HCEC 1CT (cell line): ENCODE measurements at regions not wholly inside any gene's neighbourhood (a gene's known extent, or its start where the extent isn't known, plus 50 kb on each side); places are given as distances from the start of the nearest gene placed in this dataset.

Experiments used
- DNase-seq: peaks from one replicate; pipeline ENCODE4 v3.0.0-alpha.2; 2017

DNA sequence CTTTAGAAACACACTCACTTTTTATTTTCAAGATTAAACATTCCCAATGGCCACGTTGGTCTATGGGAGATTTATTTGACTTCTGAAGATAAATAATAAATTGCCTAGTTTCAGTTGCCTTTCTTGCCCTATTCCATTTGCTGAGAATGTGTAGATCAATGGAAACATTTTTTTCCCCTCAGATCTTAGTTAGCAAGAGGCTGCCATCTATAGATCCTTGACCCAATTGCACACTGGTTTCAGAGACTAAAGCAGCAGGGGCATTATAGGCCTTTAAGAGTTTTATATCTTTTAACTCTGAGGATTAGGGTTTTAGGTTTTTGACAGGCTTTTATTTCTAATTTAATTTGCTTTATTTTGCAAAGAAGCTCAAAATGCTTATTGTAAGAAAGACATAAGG is 163.2 kb upstream of the GPR26 start:
- no peak for DNase-seq

DNA sequence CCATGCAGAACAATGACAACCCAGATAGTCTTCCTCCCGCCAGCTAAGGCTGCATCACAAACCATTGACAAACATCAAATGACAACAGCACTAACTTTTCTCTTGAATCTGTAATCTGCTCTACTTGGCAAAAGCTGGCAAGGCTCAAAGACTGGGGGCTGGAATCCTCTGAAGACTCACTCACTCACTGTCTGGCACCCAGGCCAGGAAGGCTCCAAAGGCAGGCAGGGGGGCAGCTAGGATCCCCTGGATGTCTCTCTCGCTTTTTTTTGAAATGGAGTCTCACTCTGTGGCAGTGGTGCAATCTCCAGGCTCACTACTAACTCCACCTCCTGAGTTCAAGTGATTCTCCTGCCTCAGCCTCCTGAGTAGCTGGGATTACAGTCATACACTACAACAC is 159.7 kb upstream of the GPR26 start:
- DNase-seq: no peak

DNA sequence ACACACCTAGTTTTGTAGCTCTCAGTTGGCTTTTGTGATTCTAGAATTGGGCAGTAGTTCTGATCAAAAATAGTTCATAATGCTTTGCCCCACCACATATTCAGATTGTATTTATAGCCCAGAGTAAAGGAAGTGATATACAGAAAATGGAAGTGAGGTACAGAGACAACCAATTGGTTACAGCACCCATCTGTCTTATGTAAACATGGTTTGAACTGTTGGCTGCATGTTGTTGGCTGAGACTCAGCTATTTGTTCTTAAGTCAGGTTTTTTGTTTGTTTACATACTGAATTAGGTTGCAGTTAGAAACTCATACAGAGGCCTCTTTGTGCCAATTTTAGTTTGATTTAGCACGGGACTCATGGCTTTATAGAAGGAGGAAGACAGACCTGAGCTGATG is 158.9 kb upstream of the GPR26 start:
- no peak for DNase-seq

DNA sequence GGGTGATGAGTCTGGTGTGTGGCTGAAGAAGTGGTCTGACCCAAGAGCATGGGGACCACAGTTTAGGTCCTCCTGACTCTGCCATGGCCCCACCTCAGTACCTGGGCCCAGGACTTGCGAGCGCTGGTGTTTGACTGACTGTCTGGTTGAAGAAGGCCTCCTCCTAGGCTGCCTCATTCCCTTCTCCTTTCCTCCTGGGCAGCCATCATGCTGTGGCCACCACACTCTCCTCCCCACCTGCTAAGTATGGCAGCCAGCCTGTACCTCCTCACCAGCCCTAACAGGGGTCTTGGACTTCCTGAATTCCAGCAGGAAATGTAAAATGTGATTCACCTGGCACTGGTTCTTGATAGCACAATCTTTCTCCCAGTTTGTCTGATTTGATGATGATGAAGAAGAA is 156.8 kb upstream of the GPR26 start:
- no peak for DNase-seq

DNA sequence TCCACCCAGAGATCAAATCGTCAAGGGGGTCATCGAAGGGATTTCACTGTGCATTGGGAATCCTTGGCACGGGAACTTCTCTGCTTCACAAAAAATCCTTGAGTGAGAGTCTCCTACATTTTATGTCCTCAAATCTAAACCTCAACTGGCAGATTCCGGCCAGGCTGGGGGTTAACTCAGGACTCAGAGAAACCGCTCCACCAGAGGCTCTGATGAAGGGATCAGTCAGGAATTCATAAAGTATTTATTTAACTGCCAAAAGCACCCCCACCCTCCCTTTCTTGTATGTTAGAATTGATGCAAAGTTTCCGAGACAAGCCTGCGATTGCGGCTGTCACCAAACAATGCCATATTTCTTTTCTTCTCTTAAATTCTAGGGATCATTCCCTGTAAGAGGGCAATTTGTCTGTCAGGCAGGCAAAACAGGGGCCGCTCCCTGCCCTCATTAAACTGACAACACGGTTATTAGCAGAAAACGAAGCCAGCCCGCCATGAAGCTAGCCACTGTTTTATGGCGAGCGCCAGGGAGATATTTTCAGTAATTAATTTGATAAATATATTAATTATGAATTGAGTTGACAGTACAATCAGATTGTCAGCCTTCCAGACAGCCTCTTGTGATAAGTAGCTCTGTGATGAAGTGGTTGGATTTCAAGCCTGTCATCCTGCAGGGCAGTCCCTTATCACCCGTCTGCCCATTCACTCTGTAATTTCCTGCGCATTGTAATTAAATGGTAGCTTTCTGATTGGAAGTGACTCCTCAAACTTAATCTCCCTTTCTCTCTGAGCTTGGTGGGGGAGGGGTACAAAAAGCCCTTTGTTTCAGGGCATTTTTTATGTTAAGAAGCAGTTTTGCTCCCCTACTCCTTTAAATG is 153.0 kb upstream of the GPR26 start:
- DNase-seq: no peak

DNA sequence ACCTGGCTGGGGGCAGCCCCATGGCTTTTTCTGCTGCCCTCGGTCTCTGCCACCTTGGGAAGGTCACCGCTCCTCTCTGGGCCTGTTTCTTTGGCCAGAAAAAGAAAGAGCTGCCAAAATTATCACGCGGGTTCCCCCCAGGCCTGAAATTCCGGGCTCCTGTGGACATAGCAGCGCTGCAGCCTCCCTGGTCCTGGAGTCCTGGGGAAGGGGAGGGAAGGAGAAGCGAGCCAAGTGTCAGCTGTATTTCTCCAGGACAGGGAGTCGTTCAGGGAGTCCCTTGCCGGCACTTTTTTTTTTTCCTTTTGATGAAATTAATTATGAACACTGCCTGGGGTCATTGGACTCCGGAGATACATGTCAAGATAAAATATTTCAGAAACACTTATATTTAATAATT is 152.3 kb upstream of the GPR26 start:
- no peak for DNase-seq

DNA sequence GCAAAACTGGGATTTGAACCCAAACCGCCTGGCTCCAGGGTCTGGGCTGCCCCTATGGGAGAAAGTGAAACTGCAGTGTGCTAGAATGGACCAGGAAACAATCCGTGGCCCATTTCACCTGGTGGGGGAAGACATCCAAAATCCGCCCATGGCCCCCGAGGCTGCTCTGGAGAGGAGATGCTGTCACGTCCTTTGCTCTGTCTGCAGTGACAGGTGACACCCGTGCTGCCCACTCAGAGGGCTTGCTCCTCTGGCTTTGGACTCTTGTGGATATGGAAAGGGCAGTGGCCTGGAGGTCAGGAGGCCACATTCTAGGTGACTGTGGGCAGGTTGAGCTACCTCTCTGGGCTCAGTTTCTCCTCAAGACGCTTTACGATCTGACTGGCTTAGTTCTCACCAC is 151.2 kb upstream of the GPR26 start:
- no peak for DNase-seq

DNA sequence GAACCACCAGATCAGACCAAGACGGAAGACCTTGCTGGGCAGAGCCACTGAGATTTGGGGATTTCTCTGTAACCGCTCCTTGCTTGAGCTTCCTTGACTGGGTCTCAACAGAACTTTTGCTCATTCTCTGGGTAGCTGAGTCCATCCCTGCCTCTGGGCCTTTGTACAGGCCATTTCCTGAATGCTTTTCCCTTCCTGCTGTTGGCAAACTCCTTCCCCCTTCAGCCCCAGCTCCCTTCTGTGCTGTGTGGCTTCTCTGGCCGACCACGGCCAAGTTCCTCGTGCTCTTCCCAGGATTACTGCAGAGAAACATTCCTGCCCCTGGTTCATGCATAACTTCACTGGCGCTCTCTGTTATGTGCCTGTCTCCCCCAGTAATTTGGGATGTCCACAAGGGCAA is 150.5 kb upstream of the GPR26 start:
- no peak for DNase-seq

DNA sequence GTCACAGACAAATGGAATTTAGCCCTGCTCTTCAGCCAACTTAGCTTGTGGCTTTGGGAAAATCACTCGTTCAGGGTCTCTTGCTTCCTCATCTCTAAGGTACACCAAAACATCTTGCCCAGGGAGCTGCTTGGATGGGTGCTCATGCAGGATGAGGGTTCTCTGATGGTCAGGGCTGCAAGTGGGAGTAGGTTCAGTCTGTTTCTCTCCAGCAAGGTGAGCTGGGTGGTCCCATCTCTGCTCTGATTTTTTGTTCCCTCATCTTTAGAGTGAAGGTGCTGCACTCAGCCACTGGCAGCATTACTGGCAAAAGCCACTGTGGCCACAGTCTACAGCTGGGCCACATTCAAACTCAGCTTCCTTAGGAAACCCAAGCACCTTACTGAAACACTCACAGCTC is 149.9 kb upstream of the GPR26 start:
- DNase-seq: no peak

DNA sequence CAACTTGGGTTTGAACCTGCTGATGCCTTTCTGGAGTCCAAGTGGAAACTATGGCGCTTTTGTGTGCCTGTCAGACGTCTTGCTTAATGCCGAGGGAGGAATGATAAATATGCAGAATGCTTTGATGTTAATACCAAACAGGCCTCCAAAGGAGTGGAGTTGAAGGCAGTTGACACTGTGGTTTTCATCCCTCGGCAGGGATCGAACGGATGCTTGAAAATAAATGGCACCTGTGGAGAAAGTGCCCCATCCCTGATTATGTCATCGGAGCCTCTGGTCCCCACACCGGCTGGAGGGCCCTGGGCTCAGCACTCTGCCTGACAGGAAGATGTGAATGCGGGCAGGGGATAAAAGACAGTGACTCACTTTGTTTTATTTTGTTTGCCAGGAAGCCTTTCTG is 148.7 kb upstream of the GPR26 start:
- no peak for DNase-seq

DNA sequence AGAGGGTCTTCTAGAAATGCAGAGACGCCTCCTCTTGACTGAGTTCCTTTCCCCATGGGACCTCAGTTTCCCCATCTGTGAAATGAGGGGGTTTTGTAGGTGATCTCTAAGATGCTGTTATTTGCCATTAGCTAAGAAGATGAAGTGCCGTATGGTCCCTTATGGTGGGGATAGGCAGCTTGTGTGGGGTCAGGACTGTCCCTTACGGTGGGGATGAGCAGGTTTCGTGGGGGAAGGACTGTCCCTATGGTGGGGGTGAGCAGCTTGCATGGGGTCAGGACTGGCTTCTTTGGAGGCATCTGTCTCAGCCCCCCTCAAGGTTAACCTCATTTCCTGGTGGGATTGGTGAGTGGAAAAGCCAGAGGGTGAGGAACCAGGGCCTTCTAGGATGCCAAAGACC is 148.3 kb upstream of the GPR26 start:
- DNase-seq: no peak

DNA sequence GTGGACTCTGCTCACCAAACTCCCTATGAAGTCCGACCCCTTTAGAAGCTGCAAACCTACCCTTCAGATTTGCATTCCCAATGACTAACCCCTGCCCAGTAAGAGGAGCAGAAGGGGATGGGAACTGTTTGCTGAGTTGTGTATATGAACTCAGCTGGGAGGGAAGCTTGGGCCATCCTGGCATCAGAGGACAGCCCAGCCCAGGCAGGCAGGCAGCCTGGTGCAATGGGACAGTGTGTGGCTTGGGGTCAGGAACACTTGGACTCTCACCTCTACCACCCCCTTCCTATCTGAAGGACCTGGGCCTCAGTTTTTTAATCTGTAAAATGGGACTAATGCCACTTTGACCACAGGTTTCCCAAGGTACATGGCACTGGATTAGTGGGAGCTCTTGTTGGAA is 147.4 kb upstream of the GPR26 start:
- DNase-seq: no peak

DNA sequence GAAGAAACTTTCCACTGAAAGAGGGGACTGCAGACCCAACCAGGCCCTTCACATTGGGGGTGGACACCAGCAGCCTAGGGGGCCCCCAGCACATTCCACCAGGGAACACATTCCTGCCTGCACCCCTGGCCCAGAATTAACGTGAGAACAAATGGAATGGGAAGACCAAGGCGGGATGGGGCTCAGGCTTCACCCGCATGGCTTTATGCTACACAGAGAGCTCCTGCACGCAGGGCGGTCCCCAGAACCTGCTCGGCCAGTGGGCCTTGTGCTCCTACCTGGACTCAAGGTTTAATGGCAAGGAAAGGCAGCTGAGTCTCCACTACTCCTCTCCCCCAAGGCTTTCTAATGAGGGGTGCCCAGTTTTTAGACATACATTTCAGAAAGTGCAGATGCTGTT is 146.3 kb upstream of the GPR26 start:
- DNase-seq: no peak

DNA sequence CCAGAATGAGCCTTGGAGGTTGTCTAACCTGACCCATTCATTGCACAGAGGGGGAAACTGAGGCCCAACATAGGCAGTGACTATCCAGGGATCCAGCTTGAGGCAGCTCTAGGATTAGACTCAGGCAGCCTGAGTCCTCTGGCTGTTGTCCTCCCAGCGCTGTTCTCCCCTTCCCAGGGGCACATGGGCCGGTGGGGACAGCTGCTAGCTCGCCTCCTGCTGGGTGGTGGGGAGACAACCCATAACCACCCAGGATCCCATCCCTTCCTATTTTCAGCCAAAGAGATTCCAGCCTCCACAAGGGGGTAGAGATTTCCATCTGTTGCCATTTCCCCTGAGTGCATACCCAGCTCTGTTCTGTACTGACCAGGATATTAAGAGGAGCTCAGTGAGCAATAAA is 145.1 kb upstream of the GPR26 start:
- DNase-seq: no peak

DNA sequence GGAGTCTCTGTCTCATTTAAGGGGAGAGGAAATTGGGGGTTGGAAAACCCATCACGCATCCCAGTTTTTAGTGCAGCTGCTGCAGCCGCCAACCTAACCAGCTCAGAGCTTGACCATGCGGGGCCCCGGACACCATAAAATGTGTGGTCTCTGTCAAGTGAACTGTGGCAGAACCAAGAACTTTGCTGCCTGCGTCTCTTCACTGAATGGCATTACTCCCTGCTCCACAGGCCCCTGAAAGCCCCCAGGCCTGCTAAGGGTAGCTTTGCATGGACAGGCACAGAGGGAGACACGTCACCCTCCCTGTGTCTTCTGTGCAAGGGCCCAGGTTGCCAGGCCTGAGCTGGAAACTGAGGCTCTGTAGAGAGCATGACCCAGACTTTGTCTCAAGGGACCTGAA is 144.6 kb upstream of the GPR26 start:
- DNase-seq: no peak

DNA sequence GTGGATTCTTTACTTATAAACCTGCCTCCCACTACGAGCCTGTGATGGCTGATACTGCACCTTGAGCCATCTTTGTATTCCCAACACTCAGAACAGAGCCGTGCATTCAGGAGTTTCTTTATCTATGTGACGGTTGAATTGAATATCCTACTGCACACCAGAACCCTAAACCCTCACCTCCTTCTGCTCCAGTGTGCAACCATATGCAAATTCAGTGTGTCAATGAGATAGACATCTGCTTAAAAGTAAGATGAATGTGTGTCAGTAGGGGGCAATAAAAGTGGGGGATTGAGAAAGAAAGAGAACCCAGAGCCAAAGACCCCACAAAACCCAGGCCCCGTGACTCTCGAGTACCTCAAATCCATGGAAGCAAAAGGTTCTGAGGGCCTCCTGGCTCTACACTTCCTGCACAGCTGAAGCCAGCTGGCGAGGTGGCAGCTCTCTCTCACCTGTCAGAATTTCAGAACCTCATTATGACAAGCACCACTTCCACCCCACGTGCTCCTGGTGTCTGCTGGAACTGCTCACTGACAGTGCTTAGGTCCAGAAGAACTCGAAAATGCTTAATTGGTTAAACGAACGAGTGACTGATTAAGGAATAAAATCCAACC is 143.3 kb upstream of the GPR26 start:
- no peak for DNase-seq

DNA sequence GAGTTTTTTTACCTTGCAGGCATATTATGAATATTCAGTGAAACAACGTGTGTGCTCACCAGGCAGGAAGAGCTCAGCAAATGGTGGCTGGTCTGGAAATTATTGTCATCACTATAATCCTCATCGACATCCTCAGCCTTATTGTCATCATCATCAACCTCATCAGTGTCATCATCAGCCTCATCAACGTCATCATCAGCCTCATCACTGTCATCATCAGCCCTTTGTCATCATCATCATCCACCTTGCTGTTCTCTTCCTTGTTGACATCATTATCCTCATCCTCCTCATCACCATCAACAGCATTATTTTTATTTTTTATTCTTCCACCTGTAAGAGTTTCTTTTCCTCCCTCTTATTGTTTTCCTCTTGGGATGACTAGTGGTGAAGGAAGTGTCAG is 142.3 kb upstream of the GPR26 start:
- DNase-seq: no peak

DNA sequence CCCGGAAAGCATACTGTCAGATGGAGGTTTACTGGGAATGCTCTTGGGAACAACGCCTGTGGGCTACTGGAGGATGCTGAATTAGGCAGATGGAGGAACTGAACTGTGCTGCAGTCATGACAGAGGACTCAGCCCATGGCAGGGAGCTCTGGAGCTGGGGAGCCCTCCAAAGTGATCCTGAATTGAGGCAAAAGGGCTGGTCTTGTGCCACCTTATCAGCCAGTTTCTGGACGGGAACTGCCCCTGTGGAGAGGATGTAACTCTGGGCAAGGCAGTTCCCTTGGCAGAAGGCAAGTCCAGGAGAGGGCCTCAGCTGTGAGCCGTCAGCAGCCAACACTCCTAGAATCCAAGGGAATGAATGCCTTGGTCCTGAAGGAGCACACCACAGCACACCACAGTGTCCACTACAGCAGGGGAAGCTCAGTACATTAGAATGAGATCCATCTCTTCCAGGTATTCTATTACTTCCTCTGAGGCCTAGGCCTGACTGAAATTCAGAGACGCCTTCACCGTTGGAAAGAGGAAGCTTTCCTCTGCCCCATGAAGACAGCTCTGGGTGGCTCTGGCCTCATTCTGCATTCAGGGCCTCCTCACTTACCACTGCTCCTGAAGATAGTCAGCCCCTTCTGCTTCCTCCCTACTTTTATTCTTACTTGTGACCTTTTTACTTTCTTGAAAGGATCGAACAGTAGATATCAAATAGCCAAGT is 139.6 kb upstream of the GPR26 start:
- DNase-seq: no peak

DNA sequence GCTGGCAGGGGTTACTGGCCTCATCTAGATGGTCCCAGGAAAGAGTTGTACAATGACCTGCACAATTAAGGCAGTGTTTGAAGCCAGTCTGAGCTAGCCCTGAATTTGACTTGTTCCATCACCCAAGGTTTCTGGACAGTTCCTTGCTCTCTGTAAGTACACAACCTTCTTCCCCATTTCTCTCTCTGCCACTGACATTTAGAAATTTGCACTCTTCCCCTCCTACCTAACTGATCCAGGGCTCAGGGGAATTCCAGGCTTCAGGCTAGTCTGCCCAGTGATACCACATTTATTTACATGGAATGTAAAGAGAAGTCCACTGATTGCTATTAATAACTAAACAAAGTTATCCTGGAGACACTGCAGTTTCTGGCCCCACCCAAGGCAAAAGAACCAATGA is 139.0 kb upstream of the GPR26 start:
- DNase-seq: no peak

DNA sequence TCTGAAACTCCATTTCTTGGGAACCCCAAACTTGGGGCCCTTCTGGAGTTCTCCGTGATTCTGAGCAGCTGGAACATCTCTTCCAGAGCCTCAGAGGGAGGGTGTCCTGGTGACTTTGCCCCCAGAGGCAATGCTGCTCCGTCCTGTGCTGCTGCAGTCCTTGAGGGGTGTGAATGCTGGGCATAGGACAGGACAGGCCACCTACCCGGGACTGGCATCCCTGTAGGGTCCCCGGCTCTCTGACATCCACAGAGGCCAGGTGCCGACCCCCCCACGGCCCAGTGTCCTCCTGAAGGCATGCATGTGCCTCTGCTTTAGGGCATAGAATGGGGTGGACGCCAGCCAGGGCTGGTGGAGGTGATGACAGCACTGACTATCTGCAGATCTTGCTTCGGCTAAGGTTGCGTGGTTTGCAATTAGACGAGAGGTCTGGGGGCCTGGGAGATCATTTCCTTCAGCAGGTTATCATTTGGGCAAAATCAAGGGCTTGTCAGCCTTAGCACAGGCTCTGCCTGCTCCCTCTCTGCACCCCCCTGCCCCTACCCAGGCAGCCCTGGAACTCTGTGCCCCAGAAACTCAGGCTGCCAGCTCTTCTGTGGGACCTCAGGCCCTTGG is 136.9 kb upstream of the GPR26 start:
- DNase-seq: no peak

DNA sequence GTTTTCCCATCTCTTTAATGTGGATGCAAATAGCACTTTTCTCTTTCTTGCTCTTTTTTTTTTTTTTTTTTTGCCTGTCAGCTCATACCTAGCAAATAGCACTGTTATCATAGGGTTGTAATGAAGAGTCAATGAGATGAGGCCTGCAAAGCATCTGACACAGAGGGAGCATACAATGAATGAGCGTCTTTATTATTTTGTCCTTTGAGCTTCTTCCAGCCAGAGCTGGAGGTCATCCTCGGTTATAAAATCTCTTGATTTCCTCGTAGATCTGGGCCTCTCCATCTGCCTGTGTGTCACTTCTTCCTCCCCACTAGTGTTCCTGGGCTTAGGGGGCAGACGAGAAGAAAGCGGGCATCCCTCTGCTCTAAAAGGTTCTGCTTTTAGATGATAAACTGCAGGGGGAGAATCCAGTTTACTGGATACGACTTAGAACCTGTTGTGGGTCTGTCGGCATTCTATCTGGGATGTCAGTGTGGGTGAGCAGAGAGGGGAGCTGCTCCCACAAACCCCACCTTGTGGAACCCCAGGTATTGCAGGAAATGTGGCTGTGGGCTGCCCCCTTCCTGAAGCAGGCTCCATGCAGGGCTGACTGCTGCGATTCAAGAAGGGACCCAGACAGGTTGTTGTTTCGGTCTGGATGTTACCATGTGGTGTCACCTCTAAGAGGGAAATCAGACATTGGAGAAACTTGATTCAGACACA is 135.8 kb upstream of the GPR26 start:
- DNase-seq: no peak

DNA sequence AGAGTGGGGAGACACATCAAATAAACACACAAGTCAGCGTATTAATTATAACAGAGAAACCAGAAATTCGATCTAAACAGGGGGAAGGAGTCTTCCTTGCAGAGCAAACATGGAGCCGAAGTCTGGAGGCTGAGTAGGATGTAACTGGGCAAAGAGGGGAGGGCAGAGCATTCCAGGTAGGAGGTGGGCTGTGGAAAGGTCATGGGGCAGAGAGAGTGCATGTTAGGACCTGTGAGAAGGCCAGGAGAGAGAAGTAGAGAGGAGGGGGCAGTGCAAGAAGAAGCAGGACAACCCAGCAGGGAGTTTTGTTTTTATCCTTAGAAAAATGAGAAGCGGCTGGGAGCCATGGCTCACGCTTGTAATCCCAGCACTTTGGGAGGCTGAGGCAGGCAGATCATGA is 130.8 kb upstream of the GPR26 start:
- no peak for DNase-seq

DNA sequence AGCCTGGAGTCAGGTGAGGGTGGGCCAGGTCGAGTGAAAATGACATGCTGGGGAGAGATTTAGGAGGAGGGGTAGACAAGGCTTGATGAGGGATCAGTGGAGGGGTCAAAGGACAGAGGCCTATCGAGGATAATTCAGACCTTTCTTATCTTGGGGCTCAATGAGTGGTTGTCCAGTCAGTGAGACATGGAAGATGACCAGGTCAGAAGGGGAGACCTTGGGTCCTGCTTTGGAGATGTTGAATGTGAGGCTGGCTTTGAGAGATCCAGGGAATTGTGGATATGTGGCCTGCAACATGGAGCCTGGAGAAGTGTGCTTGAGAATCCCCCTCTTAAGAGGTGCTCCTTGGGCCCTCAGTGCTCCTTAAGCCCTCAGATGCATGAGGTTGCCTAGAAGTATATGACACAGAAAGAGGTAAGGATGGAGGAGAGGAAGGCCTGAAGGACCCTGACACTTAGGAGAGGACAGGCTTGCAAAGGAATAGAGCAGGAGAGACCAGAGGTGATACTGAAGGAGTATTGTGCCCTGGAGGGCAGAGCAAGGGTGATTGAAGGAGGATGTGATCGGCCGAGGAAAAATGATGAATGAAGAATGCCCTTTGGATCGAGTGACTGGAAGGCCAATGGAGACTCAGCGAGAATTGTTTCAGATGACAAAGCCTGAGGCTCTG is 129.8 kb upstream of the GPR26 start:
- DNase-seq: no peak
